Neural crest cell (in vitro differentiated cells): ENCODE measurements at regions not wholly inside any gene's neighbourhood (a gene's known extent, or its start where the extent isn't known, plus 50 kb on each side); places are given as distances from the start of the nearest gene placed in this dataset.

Experiments used
- DNase-seq: peaks from one replicate; pipeline ENCODE4 v3.0.0; 2021; ENCODE audit warnings: low read depth, mixed read lengths, low spot score
- H3K27ac Mint-ChIP-seq: one replicate; pipeline ENCODE4 v1.8.0; 2021; ENCODE audit warnings: mild to moderate bottlenecking, mixed read lengths; ENCODE audit not compliant: unreplicated experiment
- H3K27me3 Mint-ChIP-seq: 2 replicates; pipeline ENCODE4 v1.8.0; 2021; ENCODE audit warnings: low read depth, mild to moderate bottlenecking, mixed read lengths
- H3K36me3 Mint-ChIP-seq: 2 replicates; pipeline ENCODE4 v1.8.0; 2021; ENCODE audit warnings: low read depth, mild to moderate bottlenecking, mixed read lengths
- H3K4me1 Mint-ChIP-seq: 2 replicates; pipeline ENCODE4 v1.8.0; 2021; ENCODE audit warnings: mixed read lengths
- H3K4me3 Mint-ChIP-seq: one replicate; pipeline ENCODE4 v1.8.0; 2021; ENCODE audit warnings: mild to moderate bottlenecking, mixed read lengths
- H3K9me3 Mint-ChIP-seq: 2 replicates; pipeline ENCODE4 v1.8.0; 2021; ENCODE audit warnings: mixed read lengths
- TF ChIP-seq, protein P1 (sequence below): fragments of 200-600 bp; sonication (generic); conservative IDR thresholded peaks from 2 replicates; pipeline ENCODE4 v1.5.0; 2021; ENCODE audit warnings: antibody characterized with exemption, mild to moderate bottlenecking

DNA sequence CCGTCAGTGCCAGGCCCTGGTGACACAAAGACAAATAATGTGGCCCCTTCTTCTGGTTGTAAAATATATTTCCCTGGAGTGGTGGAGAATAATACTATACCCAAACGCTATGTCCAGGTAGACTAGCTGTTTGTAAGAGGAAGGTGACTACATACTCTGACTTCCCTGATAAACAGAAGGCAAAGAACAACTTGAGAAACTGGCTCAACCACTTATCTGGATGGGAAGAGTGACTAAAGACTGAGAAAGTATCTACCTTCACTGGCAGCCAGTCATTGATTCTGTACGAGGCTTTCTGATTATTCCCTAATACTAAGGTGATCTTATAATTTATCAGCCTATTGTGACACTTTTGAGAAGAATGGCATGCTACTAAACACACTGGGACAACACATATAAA, 569.7 kb downstream of the EPHA7 start:
- H3K27ac Mint-ChIP-seq = no peak overlapping the region
- H3K9me3 Mint-ChIP-seq = peaks cover 7% of the 10 kb centered on the region
- no peaks in the 10 kb centered on the region for H3K4me1 Mint-ChIP-seq
- H3K36me3 Mint-ChIP-seq = peaks cover 3% of the 10 kb centered on the region
- TF ChIP-seq, protein P1, sequence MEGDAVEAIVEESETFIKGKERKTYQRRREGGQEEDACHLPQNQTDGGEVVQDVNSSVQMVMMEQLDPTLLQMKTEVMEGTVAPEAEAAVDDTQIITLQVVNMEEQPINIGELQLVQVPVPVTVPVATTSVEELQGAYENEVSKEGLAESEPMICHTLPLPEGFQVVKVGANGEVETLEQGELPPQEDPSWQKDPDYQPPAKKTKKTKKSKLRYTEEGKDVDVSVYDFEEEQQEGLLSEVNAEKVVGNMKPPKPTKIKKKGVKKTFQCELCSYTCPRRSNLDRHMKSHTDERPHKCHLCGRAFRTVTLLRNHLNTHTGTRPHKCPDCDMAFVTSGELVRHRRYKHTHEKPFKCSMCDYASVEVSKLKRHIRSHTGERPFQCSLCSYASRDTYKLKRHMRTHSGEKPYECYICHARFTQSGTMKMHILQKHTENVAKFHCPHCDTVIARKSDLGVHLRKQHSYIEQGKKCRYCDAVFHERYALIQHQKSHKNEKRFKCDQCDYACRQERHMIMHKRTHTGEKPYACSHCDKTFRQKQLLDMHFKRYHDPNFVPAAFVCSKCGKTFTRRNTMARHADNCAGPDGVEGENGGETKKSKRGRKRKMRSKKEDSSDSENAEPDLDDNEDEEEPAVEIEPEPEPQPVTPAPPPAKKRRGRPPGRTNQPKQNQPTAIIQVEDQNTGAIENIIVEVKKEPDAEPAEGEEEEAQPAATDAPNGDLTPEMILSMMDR = no peak
- no peaks in the 10 kb centered on the region for H3K27me3 Mint-ChIP-seq
- no peak overlapping the region for H3K4me3 Mint-ChIP-seq
- DNase-seq = no peak

DNA sequence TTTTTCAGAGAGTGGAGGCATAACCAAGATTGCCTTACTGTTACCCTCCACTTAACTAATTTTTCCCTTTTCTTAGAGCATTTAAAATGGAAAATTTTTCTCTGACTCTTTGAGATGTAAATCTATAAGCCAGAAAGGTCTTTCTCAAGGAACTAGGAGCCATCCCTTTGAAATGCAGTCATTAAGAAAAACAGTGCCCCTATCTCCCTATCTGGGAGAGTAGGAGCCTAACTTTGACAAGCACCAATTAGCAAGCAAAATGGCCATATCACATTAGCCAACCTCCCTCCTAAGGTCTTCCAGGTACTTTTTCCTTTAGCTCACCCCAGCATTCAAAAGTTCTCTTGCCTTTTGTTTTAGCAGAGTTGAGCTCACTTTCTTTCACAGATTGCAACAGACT, 570.5 kb downstream of the EPHA7 start:
- no peak for DNase-seq
- Mint-ChIP-seq H3K27ac (no peak overlapping the region), H3K36me3 (peaks cover 3% of the 10 kb centered on the region), H3K4me3 (no peak overlapping the region), H3K4me1 (no peaks in the 10 kb centered on the region), H3K27me3 (no peaks in the 10 kb centered on the region), H3K9me3 (peaks cover 7% of the 10 kb centered on the region)
- TF ChIP-seq, protein P1 = no peak

DNA sequence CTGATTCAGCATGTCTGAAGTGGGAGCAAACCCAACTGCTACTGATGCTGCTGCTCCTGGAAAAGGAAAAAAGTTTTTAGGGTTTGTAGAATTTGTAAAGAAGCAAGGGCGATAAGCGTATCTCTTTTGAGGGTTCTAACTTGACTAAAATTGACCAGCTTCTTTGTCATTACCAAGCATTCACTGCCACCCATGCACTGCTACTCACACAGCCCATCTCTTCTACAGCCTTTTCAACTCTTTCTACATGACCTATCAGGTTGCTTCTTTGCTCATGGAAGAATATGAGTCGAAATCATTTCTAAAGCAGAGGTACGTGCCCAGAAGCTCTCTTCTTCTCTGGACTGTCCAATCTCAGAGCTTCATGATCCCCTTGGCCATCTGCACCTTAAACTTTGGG, 570.9 kb downstream of the EPHA7 start:
- no peak overlapping the region for H3K4me3 Mint-ChIP-seq
- H3K27ac Mint-ChIP-seq = no peak overlapping the region
- H3K27me3 Mint-ChIP-seq = no peaks in the 10 kb centered on the region
- H3K36me3 Mint-ChIP-seq = peaks cover 3% of the 10 kb centered on the region
- H3K4me1 Mint-ChIP-seq = no peaks in the 10 kb centered on the region
- peaks cover 7% of the 10 kb centered on the region for H3K9me3 Mint-ChIP-seq
- TF ChIP-seq, protein P1 = no peak
- DNase-seq = no peak

DNA sequence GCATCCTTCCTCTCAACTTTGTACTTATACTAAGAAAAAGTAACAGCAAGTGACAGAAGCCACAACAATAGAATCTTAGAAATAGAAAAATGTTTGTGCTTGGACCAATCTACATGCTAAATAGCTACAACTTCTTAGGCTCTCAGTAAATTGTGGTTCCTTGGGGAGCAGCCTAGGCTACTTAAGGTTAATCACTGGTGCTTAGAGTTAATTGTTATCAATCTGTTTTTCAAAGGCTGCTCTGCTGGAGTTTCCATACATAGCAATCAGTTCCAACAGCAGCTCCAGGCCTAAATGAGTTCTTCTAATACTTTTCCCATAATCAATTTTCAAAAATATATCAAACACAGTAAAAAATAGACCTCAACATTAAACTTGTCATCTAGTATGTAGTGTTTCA, 571.4 kb downstream of the EPHA7 start:
- Mint-ChIP-seq H3K4me1 (no peaks in the 10 kb centered on the region), H3K36me3 (peaks cover 3% of the 10 kb centered on the region), H3K27me3 (no peaks in the 10 kb centered on the region), H3K27ac (no peak overlapping the region), H3K9me3 (peaks cover 7% of the 10 kb centered on the region), H3K4me3 (no peak overlapping the region)
- TF ChIP-seq, protein P1 = no peak
- DNase-seq = no peak

DNA sequence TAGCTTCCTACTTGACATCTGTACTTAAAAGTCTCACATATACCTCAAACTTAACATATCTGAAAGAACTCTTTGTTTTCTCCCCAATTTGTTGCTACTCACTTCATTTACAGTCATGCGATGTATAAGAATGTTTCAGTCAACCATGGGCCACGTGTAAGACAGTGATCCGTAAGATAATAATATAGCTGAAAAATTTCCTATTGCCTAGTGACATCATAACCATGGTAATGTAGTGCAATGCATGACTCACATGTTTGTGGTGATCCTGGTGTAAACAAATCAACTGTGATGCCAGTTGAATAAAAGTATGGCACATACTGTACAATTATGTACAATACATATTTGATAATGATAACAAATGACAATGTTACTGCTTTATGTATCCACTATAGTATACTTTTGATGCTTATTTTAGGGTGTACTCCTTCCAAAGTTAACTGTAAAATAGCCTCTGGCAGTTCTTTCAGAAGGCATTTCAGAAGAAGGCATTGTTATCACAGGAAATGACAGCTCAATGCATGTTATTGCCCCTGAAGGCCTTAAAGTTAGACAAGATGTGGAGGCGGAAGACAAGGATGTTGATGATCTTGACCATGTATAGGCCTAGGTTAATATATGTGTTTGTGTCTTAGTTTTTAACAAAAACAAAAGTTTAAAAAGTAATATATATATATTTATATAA, 579.0 kb downstream of the EPHA7 start:
- H3K9me3 Mint-ChIP-seq = peaks cover 3% of the 10 kb centered on the region
- H3K4me1 Mint-ChIP-seq = peaks cover 14% of the 10 kb centered on the region
- no peak for DNase-seq
- H3K27me3 Mint-ChIP-seq = no peaks in the 10 kb centered on the region
- H3K36me3 Mint-ChIP-seq = no peaks in the 10 kb centered on the region
- H3K27ac Mint-ChIP-seq = no peak overlapping the region
- TF ChIP-seq, protein P1 = no peak
- H3K4me3 Mint-ChIP-seq = no peak overlapping the region
